ENCODE measurements at regions not wholly inside any gene's neighbourhood (a gene's known extent, or its start where the extent isn't known, plus 50 kb on each side); places are given as distances from the start of the nearest gene placed in this dataset.

DNA sequence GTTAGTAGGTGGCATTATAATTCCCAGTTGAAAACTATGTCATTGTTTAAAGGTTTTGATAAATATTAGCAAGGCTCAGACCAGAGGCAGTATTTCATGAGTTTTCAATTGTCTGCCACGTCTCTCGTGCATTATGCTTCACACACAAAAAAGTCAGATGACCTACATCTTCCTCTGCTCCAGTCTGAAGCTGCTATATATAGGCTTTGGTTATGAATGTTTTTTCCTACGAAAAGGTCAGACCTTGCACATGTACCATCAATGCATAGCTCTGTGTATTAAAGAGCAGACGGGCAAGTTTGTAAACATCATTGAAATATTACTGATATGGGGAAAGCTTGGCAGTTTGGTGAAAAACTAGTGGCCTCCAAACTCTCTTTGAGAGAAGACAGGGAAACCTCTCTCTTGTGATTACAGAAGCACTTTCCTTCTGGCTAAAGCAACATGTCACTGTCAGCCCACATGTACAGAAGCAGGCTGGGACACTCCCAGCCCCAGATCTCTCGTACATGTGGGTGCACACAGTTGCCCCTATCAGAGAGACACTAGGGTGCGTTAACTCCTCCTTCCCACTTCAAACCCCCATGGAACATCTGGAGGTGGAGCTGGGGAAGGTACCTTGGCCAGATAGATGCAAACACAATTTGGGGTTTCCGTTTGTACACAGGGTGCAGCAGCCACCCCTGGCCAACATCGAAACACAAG, 184.0 kb upstream of the BCL6 start:
- H3K9me2 ChIP-seq, result no peaks in the 10 kb centered on the region
- H3K27me3 ChIP-seq (ENCODE audit: insufficient read depth), result no peaks in the 10 kb centered on the region
- TF ChIP-seq ELF1 (IDR thresholded peaks at IDR 0.05), result no peak
- TF ChIP-seq POLR2AphosphoS5 (IDR thresholded peaks at IDR 0.05; ENCODE audit: low read depth, low read length), result no peak
- TF ChIP-seq JUND (IDR thresholded peaks at IDR 0.05), result no peak
- no peak for TF ChIP-seq SIN3A (IDR thresholded peaks at IDR 0.05; ENCODE audit: borderline replicate concordance, low read depth, low read length)
- no peak for TF ChIP-seq FOSL2 (IDR thresholded peaks at IDR 0.05; ENCODE audit: borderline replicate concordance, low read depth)
- TF ChIP-seq TAF1 (IDR thresholded peaks at IDR 0.05; ENCODE audit: borderline replicate concordance, low read depth, low read length), result no peak
- TF ChIP-seq PBX3 (IDR thresholded peaks at IDR 0.05), result no peak
- TF ChIP-seq REST (IDR thresholded peaks at IDR 0.05; ENCODE audit: low read depth, low read length), result no peak
- TF ChIP-seq EP300 (IDR thresholded peaks at IDR 0.05; ENCODE audit: borderline replicate concordance in 1 of 2, low read depth in 1 of 2, low read length in 1 of 2), result no peak
- TF ChIP-seq RAD21 (IDR thresholded peaks at IDR 0.05; ENCODE audit: low read length), result no peak
- no peak for TF ChIP-seq RXRA (IDR thresholded peaks at IDR 0.05; ENCODE audit: borderline replicate concordance, low read depth)
- no peak for TF ChIP-seq FOXJ3 (CRISPR knock-in tag; IDR thresholded peaks at IDR 0.05)
- no peaks in the 10 kb centered on the region for H3K36me3 ChIP-seq (replicated peaks in 1 of 2; ENCODE audit: control insufficient read depth in 1 of 2, insufficient read depth in 2 of 2, low read length in 1 of 2)
- H2AFZ ChIP-seq (ENCODE audit: low read depth), result no peak overlapping the region
- no peaks in the 10 kb centered on the region for H3K79me2 ChIP-seq (ENCODE audit: insufficient read depth)
- no peak overlapping the region for H3K27ac ChIP-seq (ENCODE audit: low read depth in 2 of 2, low read length in 1 of 2)
- H3K4me1 ChIP-seq (ENCODE audit: control insufficient read depth in 1 of 2, insufficient read depth in 2 of 2, low read depth in 1 of 2, low read length in 1 of 2), result no peaks in the 10 kb centered on the region
- peaks cover 7% of the 10 kb centered on the region; the same call in 1 of the 2 replicates for H3K9me3 ChIP-seq
- no peaks in the 10 kb centered on the region for H4K20me1 ChIP-seq (ENCODE audit: insufficient read depth)
- H3K4me2 ChIP-seq, result no peak overlapping the region
- ChIA-PET POLR2A (no interaction called here), CTCF (no interaction called here)
- 52% methylated on average over 8 of the region's 8 CpGs for WGBS (ENCODE audit: low lambda C conversion rate)
- no peak overlapping the region for H3K4me3 ChIP-seq (ENCODE audit: low read depth in 2 of 2, low read length in 1 of 2)
- DNase-seq, result no peak
- H3K9ac ChIP-seq, result no peak overlapping the region
- no peaks in the 10 kb centered on the region for H3F3A ChIP-seq (replicated peaks; ENCODE audit: insufficient read depth)

- CTCF ChIA-PET, result no interaction called here
- 21% methylated on average over 3 of the region's 3 CpGs for WGBS (ENCODE audit: low lambda C conversion rate)
- Histone ChIP-seq H2AFZ (ENCODE audit: low read depth) (peak overlapping the region; percentile 11; the same call in 1 of the 2 replicates), H4K20me1 (ENCODE audit: insufficient read depth) (no peaks in the 10 kb centered on the region), H3K27me3 (ENCODE audit: insufficient read depth) (no peaks in the 10 kb centered on the region), H3K4me3 (ENCODE audit: low read depth in 2 of 2, low read length in 1 of 2) (no peak overlapping the region), H3K9me3 (no peaks in the 10 kb centered on the region), H3F3A (replicated peaks; ENCODE audit: insufficient read depth) (no peaks in the 10 kb centered on the region), H3K4me2 (no peak overlapping the region), H3K4me1 (ENCODE audit: control insufficient read depth in 1 of 2, insufficient read depth in 2 of 2, low read depth in 1 of 2, low read length in 1 of 2) (no peaks in the 10 kb centered on the region), H3K27ac (ENCODE audit: low read depth in 2 of 2, low read length in 1 of 2) (no peak overlapping the region), H3K9ac (no peak overlapping the region), H3K9me2 (no peaks in the 10 kb centered on the region), H3K36me3 (replicated peaks in 1 of 2; ENCODE audit: control insufficient read depth in 1 of 2, insufficient read depth in 2 of 2, low read length in 1 of 2) (no peaks in the 10 kb centered on the region), H3K79me2 (ENCODE audit: insufficient read depth) (no peaks in the 10 kb centered on the region)
- POLR2A ChIA-PET, result no interaction called here
- no peak for TF ChIP-seq MXI1 (IDR thresholded peaks at IDR 0.05; ENCODE audit: low read depth, low read length)
- TF ChIP-seq RAD21 (IDR thresholded peaks at IDR 0.05; ENCODE audit: low read length), result no peak
- TF ChIP-seq EP300 (IDR thresholded peaks at IDR 0.05; ENCODE audit: borderline replicate concordance in 1 of 2, low read depth in 1 of 2, low read length in 1 of 2), result no peak
- TF ChIP-seq RXRA (IDR thresholded peaks at IDR 0.05; ENCODE audit: borderline replicate concordance, low read depth), result no peak
- no peak for TF ChIP-seq JUND (IDR thresholded peaks at IDR 0.05)
- DNase-seq, result no peak
Measured at GRCh38 chr3:187930021-187930420, 184.8 kb upstream of the BCL6 start.

Measured in SK-N-SH (cell line).